Ascending aorta (tissue), 2 donors: ENCODE measurements at regions not wholly inside any gene's neighbourhood (a gene's known extent, or its start where the extent isn't known, plus 50 kb on each side); places are given as distances from the start of the nearest gene placed in this dataset.

Source experiments
- DNase-seq, 2 donors: peaks; one replicate each; pipeline ENCODE4 v3.0.0-alpha.2; 2019; ENCODE audit warnings: low spot score in 2 of 2
- H3K27ac ChIP-seq, 2 donors: fragments of 200-600 bp; sonication (generic); one replicate each; pipeline ENCODE4 v1.5.1; 2016 to 2017; ENCODE audit warnings: mild to moderate bottlenecking in 1 of 2
- H3K27me3 ChIP-seq: fragments of 200-600 bp; sonication (generic); one replicate; pipeline ENCODE4 v1.5.1; 2017
- H3K36me3 ChIP-seq, 2 donors: fragments of 200-600 bp; sonication (generic); one replicate each; pipeline ENCODE4 v1.5.1; 2016
- H3K4me1 ChIP-seq, 2 donors: fragments of 200-600 bp; sonication (generic); one replicate each; pipeline ENCODE4 v1.5.1; 2016 to 2017; ENCODE audit warnings: mild to moderate bottlenecking in 1 of 2
- H3K4me3 ChIP-seq, 2 donors: fragments of 200-600 bp; sonication (generic); one replicate each; pipeline ENCODE4 v1.5.1; 2016 to 2017; ENCODE audit warnings: mild to moderate bottlenecking in 1 of 2
- H3K9me3 ChIP-seq, 2 donors: fragments of 200-600 bp; sonication (generic); one replicate each; pipeline ENCODE4 v1.5.1; 2016
- CTCF ChIP-seq, 3 experiments: fragments of 200-600 bp in 2 of 3; fragments of 450-650 bp in 1 of 3; sonication (generic) in 2 of 3; IDR thresholded peaks; one replicate each; pipeline ENCODE4 v1.5.1; 2016 to 2019; ENCODE audit warnings: antibody characterized with exemption in 3 of 3, mild to moderate bottlenecking in 1 of 3, moderate library complexity in 1 of 3
- intact Hi-C: fragments of 100-400 bp; cut with DNase I; formaldehyde crosslinking; loops from one replicate; pipeline ENCODE4 v1.15.1; 2023

GRCh38 chr21:35282944-35283343 is 233.8 kb upstream of the RUNX1 start:
- H3K27ac ChIP-seq: no peak overlapping the region
- H3K9me3 ChIP-seq: peaks cover 0 to 17% of the 10 kb centered on the region in 2 donors
- H3K36me3 ChIP-seq: no peaks in the 10 kb centered on the region
- intact Hi-C loops: no loop called here
- no peak for DNase-seq
- H3K27me3 ChIP-seq: no peaks in the 10 kb centered on the region
- no peak overlapping the region for H3K4me3 ChIP-seq
- peaks cover 0 to 2% of the 10 kb centered on the region in 2 donors for H3K4me1 ChIP-seq
- no peak for TF ChIP-seq CTCF (IDR thresholded peaks at IDR 0.05)

- Histone ChIP-seq H3K36me3 (no peaks in the 10 kb centered on the region), H3K4me3 (no peak overlapping the region), H3K4me1 (peaks cover 0 to 2% of the 10 kb centered on the region in 2 donors), H3K27ac (no peak overlapping the region), H3K9me3 (peaks cover 0 to 7% of the 10 kb centered on the region in 2 donors), H3K27me3 (no peaks in the 10 kb centered on the region)
- intact Hi-C loops: no loop called here
- no peak for TF ChIP-seq CTCF (IDR thresholded peaks at IDR 0.05)
- DNase-seq: no peak
Observed at GRCh38 chr21:35281956-35282355, 232.9 kb upstream of the RUNX1 start.

- peaks cover 0 to 2% of the 10 kb centered on the region in 2 donors for H3K4me1 ChIP-seq
- no peak for DNase-seq
- H3K36me3 ChIP-seq: no peaks in the 10 kb centered on the region
- intact Hi-C loops: no loop called here
- H3K27me3 ChIP-seq: no peaks in the 10 kb centered on the region
- H3K27ac ChIP-seq: no peak overlapping the region
- H3K9me3 ChIP-seq: peaks cover 0 to 4% of the 10 kb centered on the region in 2 donors
- H3K4me3 ChIP-seq: no peak overlapping the region
- no peak for TF ChIP-seq CTCF (IDR thresholded peaks at IDR 0.05)
Observed at GRCh38 chr21:35280231-35280630, 231.1 kb upstream of the RUNX1 start.

GRCh38 chr21:35275776-35276175 is 226.7 kb upstream of the RUNX1 start:
- intact Hi-C loops: no loop called here
- no peak for TF ChIP-seq CTCF (IDR thresholded peaks at IDR 0.05)
- Histone ChIP-seq H3K27ac (no peak overlapping the region), H3K4me1 (no peaks in the 10 kb centered on the region), H3K27me3 (no peaks in the 10 kb centered on the region), H3K9me3 (peaks cover 0 to 4% of the 10 kb centered on the region in 2 donors), H3K4me3 (no peak overlapping the region), H3K36me3 (no peaks in the 10 kb centered on the region)
- no peak for DNase-seq

- DNase-seq: no peak
- H3K27me3 ChIP-seq: no peaks in the 10 kb centered on the region
- peaks cover 0 to 4% of the 10 kb centered on the region in 2 donors for H3K9me3 ChIP-seq
- no peak overlapping the region for H3K27ac ChIP-seq
- no peaks in the 10 kb centered on the region for H3K4me1 ChIP-seq
- no peak for TF ChIP-seq CTCF (IDR thresholded peaks at IDR 0.05)
- no peaks in the 10 kb centered on the region for H3K36me3 ChIP-seq
- intact Hi-C loops: no loop called here
- no peak overlapping the region for H3K4me3 ChIP-seq
Observed at GRCh38 chr21:35274923-35275322, 225.8 kb upstream of the RUNX1 start.

- Histone ChIP-seq H3K9me3 (peaks cover 0 to 2% of the 10 kb centered on the region in 2 donors), H3K27me3 (no peaks in the 10 kb centered on the region), H3K4me3 (no peak overlapping the region), H3K27ac (no peak overlapping the region), H3K36me3 (no peaks in the 10 kb centered on the region), H3K4me1 (no peaks in the 10 kb centered on the region)
- intact Hi-C loops: no loop called here
- DNase-seq: no peak
- no peak for TF ChIP-seq CTCF (IDR thresholded peaks at IDR 0.05)
Observed at GRCh38 chr21:35274090-35274489, 225.0 kb upstream of the RUNX1 start.
